IMR-90 (cell line): ENCODE measurements at regions not wholly inside any gene's neighbourhood (a gene's known extent, or its start where the extent isn't known, plus 50 kb on each side); places are given as distances from the start of the nearest gene placed in this dataset.

Source experiments
- ATAC-seq: fragments of 200-7000 bp; cut with Tn5 transposase; 2 replicates; pipeline ENCODE4 v1.9.1; 2020; ENCODE audit warnings: low read depth, mild to moderate bottlenecking, moderate library complexity
- BruUV-seq: library from RNA; stranded (reverse); fragments of 400-500 nt; replicated peaks from 2 replicates; lab custom pipeline; 2021; lab: Mats Ljungman, UMichigan
- CTCF ChIA-PET: fragments of 300-600 bp; formaldehyde crosslinking; extraction: SDS; loops from one replicate; lab custom pipeline; 2021; ENCODE audit warnings: antibody characterized with exemption; lab: Yijun Ruan, JAX
- POLR2A ChIA-PET: fragments of 300-600 bp; sonication (Branson Sonifier 250); formaldehyde crosslinking; loops from one replicate; lab custom pipeline; 2022; ENCODE audit warnings: antibody characterized with exemption; ENCODE audit not compliant: unreplicated experiment; lab: Charles Lee
- DNase-seq: peaks from one replicate; pipeline ENCODE4 v3.0.0; 2013
- H2AFZ ChIP-seq: replicated peaks from 2 replicates; pipeline ENCODE3; 2013; ENCODE audit warnings: low read length, mild to moderate bottlenecking; ENCODE audit not compliant: poor library complexity
- H2AK5ac ChIP-seq: 2 replicates; pipeline ENCODE4 v1.6.1; 2013; ENCODE audit warnings: low read depth, low read length, inconsistent platforms
- H2AK9ac ChIP-seq: replicated peaks from 2 replicates; pipeline ENCODE3; 2013; ENCODE audit warnings: mild to moderate bottlenecking, low read depth, low read length, moderate library complexity; ENCODE audit not compliant: poor library complexity
- H2BK120ac ChIP-seq: 2 replicates; pipeline ENCODE4 v1.6.1; 2013; ENCODE audit warnings: low read depth, low read length, inconsistent platforms
- H2BK15ac ChIP-seq: 3 replicates; pipeline ENCODE4 v1.6.1; 2013; ENCODE audit warnings: low read depth, low read length, inconsistent platforms
- H2BK20ac ChIP-seq: 2 replicates; pipeline ENCODE4 v1.6.1; 2013; ENCODE audit warnings: low read depth, mild to moderate bottlenecking, inconsistent platforms, low read length, moderate library complexity
- H2BK5ac ChIP-seq: 2 replicates; pipeline ENCODE4 v1.6.1; 2013; ENCODE audit warnings: mild to moderate bottlenecking, low read depth, low read length, inconsistent platforms; ENCODE audit not compliant: poor library complexity, severe bottlenecking
- H3K14ac ChIP-seq: replicated peaks from 2 replicates; pipeline ENCODE4 v1.6.1; 2013; ENCODE audit warnings: low read depth, low read length, inconsistent platforms
- H3K18ac ChIP-seq: 2 replicates; pipeline ENCODE4 v1.6.1; 2013; ENCODE audit warnings: low read depth, low read length, control low read depth
- H3K23ac ChIP-seq: 2 replicates; pipeline ENCODE4 v1.6.1; 2013; ENCODE audit warnings: low read depth, low read length, inconsistent platforms
- H3K27ac ChIP-seq: 2 replicates; pipeline ENCODE4 v1.5.1; 2013; ENCODE audit warnings: mild to moderate bottlenecking, control low read depth, low read length; ENCODE audit not compliant: insufficient read depth
- H3K27me3 ChIP-seq: 2 replicates; pipeline ENCODE4 v1.6.1; 2013; ENCODE audit warnings: low read length; ENCODE audit not compliant: control insufficient read depth, insufficient read depth
- H3K36me3 ChIP-seq: 2 replicates; pipeline ENCODE4 v1.6.1; 2013; ENCODE audit warnings: low read length, mixed read lengths; ENCODE audit not compliant: control insufficient read depth, insufficient read depth
- H3K4ac ChIP-seq: 2 replicates; pipeline ENCODE4 v1.6.1; 2013; ENCODE audit warnings: low read depth, low read length, inconsistent platforms
- H3K4me1 ChIP-seq: 2 replicates; pipeline ENCODE4 v1.6.1; 2013; ENCODE audit warnings: low read length, mixed read lengths; ENCODE audit not compliant: control insufficient read depth, insufficient read depth
- H3K4me2 ChIP-seq: 2 replicates; pipeline ENCODE4 v1.6.1; 2013; ENCODE audit warnings: low read depth, mild to moderate bottlenecking, control low read depth, low read length, moderate library complexity
- H3K4me3 ChIP-seq: 2 replicates; pipeline ENCODE4 v1.5.1; 2013; ENCODE audit warnings: low read depth, mild to moderate bottlenecking, control low read depth, low read length, moderate library complexity; ENCODE audit not compliant: insufficient read depth
- H3K56ac ChIP-seq: 2 replicates; pipeline ENCODE4 v1.6.1; 2013; ENCODE audit warnings: low read length, inconsistent platforms; ENCODE audit not compliant: insufficient read depth; ENCODE audit errors: extremely low read depth
- H3K79me1 ChIP-seq, 2 experiments: 2 replicates each; pipeline ENCODE4 v1.6.1; 2013; ENCODE audit warnings: low read length in 2 of 2, inconsistent platforms in 1 of 2, low read depth in 1 of 2
- H3K9ac ChIP-seq: 2 replicates; pipeline ENCODE4 v1.6.1; 2013; ENCODE audit warnings: low read depth, low read length, control low read depth
- H3K9me1 ChIP-seq: 2 replicates; pipeline ENCODE4 v1.6.1; 2013; ENCODE audit warnings: low read length, inconsistent platforms; ENCODE audit not compliant: insufficient read depth
- H3K9me3 ChIP-seq: 2 replicates; pipeline ENCODE4 v1.6.1; 2013; ENCODE audit warnings: low read length; ENCODE audit not compliant: control insufficient read depth, insufficient read depth
- H4K20me1 ChIP-seq: 2 replicates; pipeline ENCODE4 v1.6.1; 2013; ENCODE audit warnings: low read length, inconsistent platforms; ENCODE audit not compliant: insufficient read depth
- H4K5ac ChIP-seq: 2 replicates; pipeline ENCODE4 v1.6.1; 2013; ENCODE audit warnings: mild to moderate bottlenecking, low read depth, low read length, control low read depth
- H4K8ac ChIP-seq, 2 experiments: 2 replicates each; pipeline ENCODE4 v1.6.1; 2013; ENCODE audit warnings: low read depth in 2 of 2, low read length in 2 of 2, control low read depth in 1 of 2, inconsistent platforms in 1 of 2
- H4K91ac ChIP-seq: 2 replicates; pipeline ENCODE4 v1.6.1; 2013; ENCODE audit warnings: low read depth, low read length, inconsistent platforms; ENCODE audit not compliant: insufficient read depth
- BHLHE40 ChIP-seq: fragments of 150-350 bp; IDR thresholded peaks from 2 replicates; pipeline ENCODE4 v1.6.1; 2016; ENCODE audit warnings: mild to moderate bottlenecking, low read depth, low read length
- MXI1 ChIP-seq: IDR thresholded peaks from 2 replicates; pipeline ENCODE4 v1.6.1; 2012; ENCODE audit warnings: low read depth, mild to moderate bottlenecking, low read length, moderate library complexity, borderline replicate concordance
- NFE2L2 ChIP-seq: fragments of 150-350 bp; IDR thresholded peaks from 2 replicates; pipeline ENCODE4 v1.6.1; 2016; ENCODE audit warnings: low read depth, mild to moderate bottlenecking, low read length
- RFX5 ChIP-seq: IDR thresholded peaks from 2 replicates; pipeline ENCODE4 v1.8.0; 2012; ENCODE audit warnings: low read depth, mild to moderate bottlenecking, low read length, moderate library complexity
- SMC3 ChIP-seq: fragments of 150-350 bp; IDR thresholded peaks from 2 replicates; pipeline ENCODE4 v1.6.1; 2016; ENCODE audit warnings: low read depth, mild to moderate bottlenecking, antibody characterized with exemption, low read length, moderate library complexity
- WGBS, 2 experiments: methylation state at CpG; one replicate each; pipeline versions ENCODE4 v1.1.5 to v1.1.7; 2013; ENCODE audit warnings: missing lambda C conversion rate in 2 of 2; ENCODE audit not compliant: insufficient read length in 1 of 2; ENCODE audit errors: extremely low coverage in 2 of 2; 5-methylcytosine and 5-hydroxymethylcytosine counted together
- dilution Hi-C: fragments of 300-500 bp; cut with HindIII; formaldehyde crosslinking; loops from one replicate; pipeline ENCODE4 v1.14.3; 2018; ENCODE audit warnings: low sequenced_read_pairs; ENCODE audit not compliant: unreplicated experiment
- in situ Hi-C: fragments of 300-500 bp; cut with MboI; formaldehyde crosslinking; loops from 3 replicates; pipeline ENCODE4 v1.14.3; 2019; ENCODE audit warnings: low sequenced_read_pairs, inconsistent platforms, mixed read lengths
- intact Hi-C: fragments of 100-400 bp; cut with micrococcal nuclease; formaldehyde crosslinking; loops from 2 replicates; pipeline ENCODE4 v1.10.0; 2022
- TF ChIP-seq, protein P1 (sequence below): fragments of 150-350 bp; IDR thresholded peaks from 2 replicates; pipeline ENCODE4 v1.6.1; 2017; ENCODE audit warnings: mild to moderate bottlenecking, antibody characterized with exemption, low read length, low read depth
- TF ChIP-seq, protein P2 (sequence below): conservative IDR thresholded peaks from 2 replicates; pipeline ENCODE4 v1.5.1; 2012; ENCODE audit warnings: mild to moderate bottlenecking, low read depth, low read length, improper control_type of control experiment

DNA sequence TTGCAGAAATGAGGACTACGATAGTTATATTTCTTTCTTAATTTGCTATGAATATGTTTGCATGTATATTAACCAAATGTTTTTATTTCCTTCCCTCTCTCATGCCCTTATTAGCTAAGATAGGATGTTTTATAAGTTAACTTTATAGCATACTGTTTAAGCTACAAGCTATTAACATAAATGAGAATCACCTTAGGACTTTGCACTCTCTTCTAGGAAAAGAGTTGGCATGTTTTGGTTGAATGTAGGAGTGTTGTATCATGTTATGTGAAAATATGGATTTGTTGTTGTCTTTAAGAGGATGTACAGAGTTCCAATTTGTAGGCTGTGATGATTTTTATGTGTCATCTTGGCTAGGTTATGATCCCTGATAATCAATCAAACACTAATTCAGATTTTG is 467.4 kb upstream of the SETBP1 start:
- H3K4ac ChIP-seq: no peak overlapping the region
- TF ChIP-seq BHLHE40 (no peak), MXI1 (no peak), NFE2L2 (no peak), SMC3 (no peak), RFX5 (no peak)
- TF ChIP-seq, protein P1, sequence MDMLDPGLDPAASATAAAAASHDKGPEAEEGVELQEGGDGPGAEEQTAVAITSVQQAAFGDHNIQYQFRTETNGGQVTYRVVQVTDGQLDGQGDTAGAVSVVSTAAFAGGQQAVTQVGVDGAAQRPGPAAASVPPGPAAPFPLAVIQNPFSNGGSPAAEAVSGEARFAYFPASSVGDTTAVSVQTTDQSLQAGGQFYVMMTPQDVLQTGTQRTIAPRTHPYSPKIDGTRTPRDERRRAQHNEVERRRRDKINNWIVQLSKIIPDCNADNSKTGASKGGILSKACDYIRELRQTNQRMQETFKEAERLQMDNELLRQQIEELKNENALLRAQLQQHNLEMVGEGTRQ: no peak
- TF ChIP-seq, protein P2, sequence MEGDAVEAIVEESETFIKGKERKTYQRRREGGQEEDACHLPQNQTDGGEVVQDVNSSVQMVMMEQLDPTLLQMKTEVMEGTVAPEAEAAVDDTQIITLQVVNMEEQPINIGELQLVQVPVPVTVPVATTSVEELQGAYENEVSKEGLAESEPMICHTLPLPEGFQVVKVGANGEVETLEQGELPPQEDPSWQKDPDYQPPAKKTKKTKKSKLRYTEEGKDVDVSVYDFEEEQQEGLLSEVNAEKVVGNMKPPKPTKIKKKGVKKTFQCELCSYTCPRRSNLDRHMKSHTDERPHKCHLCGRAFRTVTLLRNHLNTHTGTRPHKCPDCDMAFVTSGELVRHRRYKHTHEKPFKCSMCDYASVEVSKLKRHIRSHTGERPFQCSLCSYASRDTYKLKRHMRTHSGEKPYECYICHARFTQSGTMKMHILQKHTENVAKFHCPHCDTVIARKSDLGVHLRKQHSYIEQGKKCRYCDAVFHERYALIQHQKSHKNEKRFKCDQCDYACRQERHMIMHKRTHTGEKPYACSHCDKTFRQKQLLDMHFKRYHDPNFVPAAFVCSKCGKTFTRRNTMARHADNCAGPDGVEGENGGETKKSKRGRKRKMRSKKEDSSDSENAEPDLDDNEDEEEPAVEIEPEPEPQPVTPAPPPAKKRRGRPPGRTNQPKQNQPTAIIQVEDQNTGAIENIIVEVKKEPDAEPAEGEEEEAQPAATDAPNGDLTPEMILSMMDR: no peak
- no peak overlapping the region for H3K9ac ChIP-seq
- DNase-seq: no peak
- H3K27ac ChIP-seq: no peak overlapping the region
- H4K91ac ChIP-seq: no peak overlapping the region
- dilution Hi-C loops: no loop called here
- no peaks in the 10 kb centered on the region for H3K9me3 ChIP-seq
- no peaks in the 10 kb centered on the region for H3K27me3 ChIP-seq
- H2AK9ac ChIP-seq: no peak overlapping the region
- H2BK20ac ChIP-seq: no peak overlapping the region
- no peaks in the 10 kb centered on the region for H3K36me3 ChIP-seq
- H3K14ac ChIP-seq: no peak overlapping the region
- H4K8ac ChIP-seq: no peak overlapping the region
- H2BK15ac ChIP-seq: no peak overlapping the region
- H3K23ac ChIP-seq: no peak overlapping the region
- H3K9me1 ChIP-seq: no peaks in the 10 kb centered on the region
- no peak overlapping the region for H3K56ac ChIP-seq
- no peak overlapping the region for H3K18ac ChIP-seq
- CTCF ChIA-PET: no interaction called here
- no peak overlapping the region for H2BK120ac ChIP-seq
- intact Hi-C loops: no loop called here
- no peaks in the 10 kb centered on the region for H4K20me1 ChIP-seq
- H2BK5ac ChIP-seq: no peak overlapping the region
- no peak for ATAC-seq
- H3K79me1 ChIP-seq: no peaks in the 10 kb centered on the region
- no peak overlapping the region for H4K5ac ChIP-seq
- no peaks in the 10 kb centered on the region for H3K4me1 ChIP-seq
- POLR2A ChIA-PET: no interaction called here
- no peak overlapping the region for H2AK5ac ChIP-seq
- no CpG with 5 or more reads among the region's 1 CpG for WGBS, 2 experiments
- no peak overlapping the region for H3K4me3 ChIP-seq
- H2AFZ ChIP-seq: no peak overlapping the region
- no peak overlapping the region for H3K4me2 ChIP-seq
- BruUV-seq: no TSS peak
- in situ Hi-C loops: no loop called here
